SK-N-SH (cell line): ENCODE measurements at regions not wholly inside any gene's neighbourhood (a gene's known extent, or its start where the extent isn't known, plus 50 kb on each side); places are given as distances from the start of the nearest gene placed in this dataset.
A peak's percentile ranks its signal among the peaks of the same experiment; 100 is the strongest.

Source experiments
- CTCF ChIA-PET: fragments of 300-600, 350-600 bp; formaldehyde crosslinking; extraction: SDS; loops from one replicate; lab custom pipeline; 2021; lab: Yijun Ruan, JAX
- POLR2A ChIA-PET: fragments of 350-600 bp; sonication (Branson Sonifier 250); formaldehyde crosslinking; extraction: SDS; loops from one replicate; lab custom pipeline; 2020; ENCODE audit warnings: antibody characterized with exemption, inconsistent platforms; lab: Yijun Ruan, JAX
- DNase-seq: peaks from one replicate; pipeline ENCODE4 v3.0.0; 2012
- H2AFZ ChIP-seq: fragments of 200-600 bp; sonication (generic); 2 replicates; pipeline ENCODE4 v1.8.1; 2016; ENCODE audit warnings: antibody characterized with exemption, mild to moderate bottlenecking, low read depth
- H3F3A ChIP-seq: fragments of 200-600 bp; sonication (generic); replicated peaks from 2 replicates; pipeline ENCODE3; 2016; ENCODE audit warnings: antibody characterized with exemption, mild to moderate bottlenecking; ENCODE audit not compliant: insufficient read depth
- H3K27ac ChIP-seq, 2 experiments: fragments of 200-500 bp in 1 of 2; fragments of 200-600 bp in 1 of 2; sonication (Bioruptor generic) in 1 of 2; sonication (generic), shearing (Covaris generic) in 1 of 2; 2 replicates each; pipeline versions ENCODE4 v1.5.1 to v1.6.1; 2014 to 2016; ENCODE audit warnings: low read depth in 2 of 2, inconsistent platforms in 1 of 2, low read length in 1 of 2, mild to moderate bottlenecking in 1 of 2, mixed read lengths in 1 of 2
- H3K27me3 ChIP-seq: fragments of 200-600 bp; sonication (generic), shearing (Covaris generic); 2 replicates; pipeline ENCODE4 v1.6.1; 2016; ENCODE audit warnings: mixed run types; ENCODE audit not compliant: insufficient read depth
- H3K36me3 ChIP-seq, 2 experiments: fragments of 200-500 bp in 1 of 2; fragments of 200-600 bp in 1 of 2; sonication (Bioruptor generic) in 1 of 2; sonication (generic) in 1 of 2; replicated peaks in 1 of 2; 2 replicates each; pipeline versions ENCODE3 to v1.5.1; 2014 to 2016; ENCODE audit warnings: low read length in 1 of 2, mild to moderate bottlenecking in 1 of 2; ENCODE audit not compliant: insufficient read depth in 2 of 2, control insufficient read depth in 1 of 2
- H3K4me1 ChIP-seq, 2 experiments: fragments of 200-500 bp in 1 of 2; fragments of 200-600 bp in 1 of 2; sonication (Bioruptor generic) in 1 of 2; sonication (generic), shearing (Covaris generic) in 1 of 2; 2 replicates each; pipeline versions ENCODE4 v1.5.1 to v1.6.1; 2014 to 2016; ENCODE audit warnings: low read depth in 1 of 2, low read length in 1 of 2, mixed run types in 1 of 2; ENCODE audit not compliant: insufficient read depth in 2 of 2, control insufficient read depth in 1 of 2
- H3K4me2 ChIP-seq: fragments of 200-600 bp; sonication (generic), shearing (Covaris generic); 2 replicates; pipeline ENCODE4 v1.6.1; 2017; ENCODE audit warnings: mixed run types
- H3K4me3 ChIP-seq, 2 experiments: fragments of 200-500 bp in 1 of 2; fragments of 200-600 bp in 1 of 2; sonication (Bioruptor generic) in 1 of 2; sonication (generic), shearing (Covaris generic) in 1 of 2; 2 replicates each; pipeline versions ENCODE4 v1.5.1 to v1.8.1; 2014 to 2016; ENCODE audit warnings: low read depth in 2 of 2, inconsistent platforms in 1 of 2, low read length in 1 of 2, mild to moderate bottlenecking in 1 of 2, mixed read lengths in 1 of 2, moderate library complexity in 1 of 2
- H3K79me2 ChIP-seq: fragments of 200-600 bp; sonication (generic); 2 replicates; pipeline ENCODE4 v1.8.1; 2017; ENCODE audit warnings: mild to moderate bottlenecking; ENCODE audit not compliant: insufficient read depth
- H3K9ac ChIP-seq: fragments of 200-600 bp; sonication (generic); 2 replicates; pipeline ENCODE4 v1.6.1; 2017; ENCODE audit warnings: mixed run types
- H3K9me2 ChIP-seq: fragments of 200-600 bp; sonication (generic); 2 replicates; pipeline ENCODE4 v1.6.1; 2017; ENCODE audit warnings: mixed run types
- H3K9me3 ChIP-seq: fragments of 200-600 bp; sonication (generic); 2 replicates; pipeline ENCODE4 v1.6.1; 2017; ENCODE audit warnings: mixed run types, mild to moderate bottlenecking, moderate library complexity
- H4K20me1 ChIP-seq: fragments of 200-600 bp; sonication (generic); 2 replicates; pipeline ENCODE4 v1.6.1; 2017; ENCODE audit warnings: mild to moderate bottlenecking, mixed run types; ENCODE audit not compliant: insufficient read depth
- FOXJ3 ChIP-seq: sonication (generic); formaldehyde crosslinking; IDR thresholded peaks from 2 replicates; pipeline ENCODE4 v1.5.1; 2020; ENCODE audit warnings: mild to moderate bottlenecking, missing genetic modification reagents
- RAD21 ChIP-seq: IDR thresholded peaks from 2 replicates; pipeline ENCODE4 v1.6.1; 2012; ENCODE audit warnings: mild to moderate bottlenecking, low read length
- RCOR1 ChIP-seq: fragments of 150-350 bp; IDR thresholded peaks from 2 replicates; pipeline ENCODE4 v1.6.1; 2017; ENCODE audit warnings: antibody characterized with exemption, low read length
- SIN3A ChIP-seq: IDR thresholded peaks from 2 replicates; pipeline ENCODE4 v1.6.1; 2012; ENCODE audit warnings: low read depth, mild to moderate bottlenecking, low read length, moderate library complexity, borderline replicate concordance
- SMC3 ChIP-seq: IDR thresholded peaks from 2 replicates; pipeline ENCODE4 v1.6.1; 2012; ENCODE audit warnings: low read depth, low read length, improper control_type of control experiment
- WGBS: methylation state at CpG from one replicate; pipeline ENCODE4 v1.1.6; 2017; ENCODE audit warnings: low lambda C conversion rate; 5-methylcytosine and 5-hydroxymethylcytosine counted together
- TF ChIP-seq, protein P1 (sequence below): IDR thresholded peaks from 2 replicates; pipeline ENCODE4 v1.6.1; 2012; ENCODE audit warnings: mild to moderate bottlenecking, low read depth, low read length, moderate library complexity
- TF ChIP-seq, protein P2 (sequence below): IDR thresholded peaks from 2 replicates; pipeline ENCODE4 v1.4.0; 2012; ENCODE audit warnings: low read depth
- TF ChIP-seq, protein P3 (sequence below): fragments of 200-600 bp; sonication (generic); IDR thresholded peaks from 2 replicates; pipeline ENCODE4 v1.6.1; 2017; ENCODE audit warnings: antibody characterized with exemption, mild to moderate bottlenecking, moderate library complexity

DNA sequence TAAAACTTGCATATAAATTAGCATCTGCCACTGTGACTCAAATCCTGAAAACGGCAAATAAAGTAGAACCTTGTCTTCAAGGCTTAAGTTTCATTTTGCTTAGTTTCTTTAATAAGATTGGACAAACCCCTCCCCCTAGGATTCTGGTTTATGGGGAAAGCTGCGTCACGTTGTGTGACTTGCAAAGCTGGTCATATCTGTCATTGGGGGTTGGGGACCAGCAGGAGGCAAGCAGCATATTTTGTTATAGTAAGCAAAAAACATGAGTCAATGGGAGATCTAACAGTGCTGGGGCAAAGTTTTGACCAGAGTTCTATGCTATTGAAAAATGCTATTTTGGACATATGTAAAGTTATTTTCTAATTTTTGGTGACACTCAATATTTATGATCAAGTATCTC is 407.3 kb downstream of the PCDH18 start (continued):
- TF ChIP-seq, protein P1, sequence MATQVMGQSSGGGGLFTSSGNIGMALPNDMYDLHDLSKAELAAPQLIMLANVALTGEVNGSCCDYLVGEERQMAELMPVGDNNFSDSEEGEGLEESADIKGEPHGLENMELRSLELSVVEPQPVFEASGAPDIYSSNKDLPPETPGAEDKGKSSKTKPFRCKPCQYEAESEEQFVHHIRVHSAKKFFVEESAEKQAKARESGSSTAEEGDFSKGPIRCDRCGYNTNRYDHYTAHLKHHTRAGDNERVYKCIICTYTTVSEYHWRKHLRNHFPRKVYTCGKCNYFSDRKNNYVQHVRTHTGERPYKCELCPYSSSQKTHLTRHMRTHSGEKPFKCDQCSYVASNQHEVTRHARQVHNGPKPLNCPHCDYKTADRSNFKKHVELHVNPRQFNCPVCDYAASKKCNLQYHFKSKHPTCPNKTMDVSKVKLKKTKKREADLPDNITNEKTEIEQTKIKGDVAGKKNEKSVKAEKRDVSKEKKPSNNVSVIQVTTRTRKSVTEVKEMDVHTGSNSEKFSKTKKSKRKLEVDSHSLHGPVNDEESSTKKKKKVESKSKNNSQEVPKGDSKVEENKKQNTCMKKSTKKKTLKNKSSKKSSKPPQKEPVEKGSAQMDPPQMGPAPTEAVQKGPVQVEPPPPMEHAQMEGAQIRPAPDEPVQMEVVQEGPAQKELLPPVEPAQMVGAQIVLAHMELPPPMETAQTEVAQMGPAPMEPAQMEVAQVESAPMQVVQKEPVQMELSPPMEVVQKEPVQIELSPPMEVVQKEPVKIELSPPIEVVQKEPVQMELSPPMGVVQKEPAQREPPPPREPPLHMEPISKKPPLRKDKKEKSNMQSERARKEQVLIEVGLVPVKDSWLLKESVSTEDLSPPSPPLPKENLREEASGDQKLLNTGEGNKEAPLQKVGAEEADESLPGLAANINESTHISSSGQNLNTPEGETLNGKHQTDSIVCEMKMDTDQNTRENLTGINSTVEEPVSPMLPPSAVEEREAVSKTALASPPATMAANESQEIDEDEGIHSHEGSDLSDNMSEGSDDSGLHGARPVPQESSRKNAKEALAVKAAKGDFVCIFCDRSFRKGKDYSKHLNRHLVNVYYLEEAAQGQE: no peak
- TF ChIP-seq, protein P2, sequence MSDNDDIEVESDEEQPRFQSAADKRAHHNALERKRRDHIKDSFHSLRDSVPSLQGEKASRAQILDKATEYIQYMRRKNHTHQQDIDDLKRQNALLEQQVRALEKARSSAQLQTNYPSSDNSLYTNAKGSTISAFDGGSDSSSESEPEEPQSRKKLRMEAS: no peak
- TF ChIP-seq, all 33 proteins: peak for 0

DNA sequence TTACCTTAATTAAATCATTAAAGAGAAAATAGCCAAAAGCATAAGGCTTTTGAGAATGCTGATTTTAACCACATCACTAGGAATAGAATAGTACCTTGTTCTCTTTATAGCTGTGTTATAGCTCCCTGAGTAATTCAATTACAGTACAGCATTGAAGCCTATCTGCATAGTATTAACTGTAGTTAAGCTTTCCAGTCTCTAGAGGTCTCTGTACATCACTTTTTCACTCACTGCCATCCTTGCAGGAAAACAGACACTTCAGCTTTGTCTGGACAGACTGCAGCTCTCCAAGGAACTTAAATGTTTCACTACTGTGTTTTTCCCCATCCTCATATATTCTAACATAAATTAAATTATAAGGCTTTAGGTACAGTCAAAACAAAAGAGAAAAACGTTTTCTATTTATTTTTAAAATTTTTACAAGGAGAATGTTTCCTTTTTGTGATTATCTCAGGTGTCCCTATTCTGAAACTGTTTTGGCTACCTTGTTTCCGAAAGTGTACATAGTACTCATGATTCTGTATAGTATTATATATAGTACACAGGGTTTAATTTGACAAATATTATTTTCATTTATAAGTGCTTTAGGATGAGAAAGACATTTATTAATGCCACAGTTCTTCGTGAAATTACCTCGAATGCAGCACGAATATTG is 407.9 kb downstream of the PCDH18 start:
- H3K4me3 ChIP-seq: no peak overlapping the region

More for the DNA sequence above, 407.9 kb downstream of the PCDH18 start:
- peak; percentile 42 for DNase-seq
- CTCF ChIA-PET: interaction anchor here (0.6 to 2.5 kb wide), 37 partner anchors 12 to 1814 kb away, joined by 3 to 21 read pairs (median 4); partner anchors contain the start of gene PCDH18
- Histone ChIP-seq H3K9ac (no peak overlapping the region), H3K36me3 (no peaks in the 10 kb centered on the region), H4K20me1 (no peaks in the 10 kb centered on the region), H3K27me3 (no peaks in the 10 kb centered on the region), H3F3A (no peaks in the 10 kb centered on the region), H3K27ac (no peak overlapping the region; a peak in 1 of 4 replicates), H2AFZ (0 out of 2 replicates have a peak overlapping the region, but pooled peaks have one; percentile 6), H3K4me2 (0 out of 2 replicates have a peak overlapping the region, but pooled peaks have one; percentile 30), H3K9me3 (no peaks in the 10 kb centered on the region), H3K4me1 (peaks cover 0 to 9% of the 10 kb centered on the region in 2 experiments; a peak in 2 of 4 replicates), H3K9me2 (no peaks in the 10 kb centered on the region), H3K79me2 (no peaks in the 10 kb centered on the region)
- POLR2A ChIA-PET: interaction anchor here (2.1 kb wide), 1 partner anchor 408 kb away, joined by 5 read pairs; the partner anchor contains the start of gene PCDH18
- TF ChIP-seq SIN3A: no peak
- TF ChIP-seq RAD21: peak; percentile 96
- TF ChIP-seq, protein P3, sequence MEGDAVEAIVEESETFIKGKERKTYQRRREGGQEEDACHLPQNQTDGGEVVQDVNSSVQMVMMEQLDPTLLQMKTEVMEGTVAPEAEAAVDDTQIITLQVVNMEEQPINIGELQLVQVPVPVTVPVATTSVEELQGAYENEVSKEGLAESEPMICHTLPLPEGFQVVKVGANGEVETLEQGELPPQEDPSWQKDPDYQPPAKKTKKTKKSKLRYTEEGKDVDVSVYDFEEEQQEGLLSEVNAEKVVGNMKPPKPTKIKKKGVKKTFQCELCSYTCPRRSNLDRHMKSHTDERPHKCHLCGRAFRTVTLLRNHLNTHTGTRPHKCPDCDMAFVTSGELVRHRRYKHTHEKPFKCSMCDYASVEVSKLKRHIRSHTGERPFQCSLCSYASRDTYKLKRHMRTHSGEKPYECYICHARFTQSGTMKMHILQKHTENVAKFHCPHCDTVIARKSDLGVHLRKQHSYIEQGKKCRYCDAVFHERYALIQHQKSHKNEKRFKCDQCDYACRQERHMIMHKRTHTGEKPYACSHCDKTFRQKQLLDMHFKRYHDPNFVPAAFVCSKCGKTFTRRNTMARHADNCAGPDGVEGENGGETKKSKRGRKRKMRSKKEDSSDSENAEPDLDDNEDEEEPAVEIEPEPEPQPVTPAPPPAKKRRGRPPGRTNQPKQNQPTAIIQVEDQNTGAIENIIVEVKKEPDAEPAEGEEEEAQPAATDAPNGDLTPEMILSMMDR: peak; percentile 80
- peak; percentile 82 for TF ChIP-seq SMC3
- TF ChIP-seq, protein P1: no peak
- no peak for TF ChIP-seq FOXJ3 (CRISPR knock-in tag)
- TF ChIP-seq RCOR1: 0 out of 2 replicates have a peak, but pooled peaks have one; percentile 42
- WGBS: 68% methylated on average over 5 of the region's 5 CpGs
